Hepatocyte (in vitro differentiated cells): ENCODE measurements at regions not wholly inside any gene's neighbourhood (a gene's known extent, or its start where the extent isn't known, plus 50 kb on each side); places are given as distances from the start of the nearest gene placed in this dataset.

ENCODE experiments used
- CTCF ChIP-seq: fragments of 200-600 bp; sonication (generic); IDR thresholded peaks from 2 replicates; pipeline ENCODE4 v1.5.1; 2016; ENCODE audit warnings: antibody characterized with exemption, mild to moderate bottlenecking; ENCODE audit not compliant: poor library complexity
- EZH2phosphoT487 ChIP-seq: fragments of 200-600 bp; sonication (generic); IDR thresholded peaks from one replicate; pipeline ENCODE4 v1.6.1; 2018; ENCODE audit warnings: antibody characterized with exemption, mild to moderate bottlenecking, low read depth, moderate library complexity; ENCODE audit not compliant: unreplicated experiment, severe bottlenecking

GRCh38 chr11:92854162-92854561, 115.3 kb upstream of the MTNR1B start:
- TF ChIP-seq CTCF (no peak), EZH2phosphoT487 (no peak)
